Smooth muscle cell of the brain vasculature (primary cell): ENCODE measurements at regions not wholly inside any gene's neighbourhood (a gene's known extent, or its start where the extent isn't known, plus 50 kb on each side); places are given as distances from the start of the nearest gene placed in this dataset.

Experiments used
- DNase-seq: peaks from one replicate; pipeline ENCODE4 v3.0.0-alpha.2; 2012; ENCODE audit warnings: low read depth, low spot score

- DNase-seq, result no peak
Measured at GRCh38 chr14:34243401-34243800, 218.6 kb downstream of the SPTSSA start.

- DNase-seq, result no peak
Measured at GRCh38 chr14:34243001-34243400, 219.0 kb downstream of the SPTSSA start.

GRCh38 chr14:34241185-34241711, 220.8 kb downstream of the SPTSSA start:
- DNase-seq, result no peak

GRCh38 chr14:34238610-34239009, 223.4 kb downstream of the SPTSSA start:
- DNase-seq, result no peak

- no peak for DNase-seq
Measured at GRCh38 chr14:34237677-34238076, 224.4 kb downstream of the SPTSSA start.

GRCh38 chr14:34237081-34237480, 225.0 kb downstream of the SPTSSA start:
- no peak for DNase-seq

GRCh38 chr14:34235643-34236300, 226.3 kb downstream of the SPTSSA start:
- DNase-seq, result no peak

- DNase-seq, result no peak
Measured at GRCh38 chr14:34234258-34234657, 227.8 kb downstream of the SPTSSA start.

- no peak for DNase-seq
Measured at GRCh38 chr14:34233619-34234018, 228.4 kb downstream of the SPTSSA start.

- no peak for DNase-seq
Measured at GRCh38 chr14:34232790-34233189, 229.2 kb downstream of the SPTSSA start.

- no peak for DNase-seq
Measured at GRCh38 chr14:34231626-34232025, 230.4 kb downstream of the SPTSSA start.

GRCh38 chr14:34229140-34229539, 232.9 kb downstream of the SPTSSA start:
- no peak for DNase-seq

- DNase-seq, result no peak
Measured at GRCh38 chr14:34228650-34228976, 233.4 kb downstream of the SPTSSA start.

- DNase-seq, result peak; percentile 21
Measured at GRCh38 chr14:34227834-34228649, 234.0 kb downstream of the SPTSSA start.

- DNase-seq, result no peak
Measured at GRCh38 chr14:34224221-34224620, 237.8 kb downstream of the SPTSSA start.

- no peak for DNase-seq
Measured at GRCh38 chr14:34223373-34224148, 238.5 kb downstream of the SPTSSA start.

- DNase-seq, result no peak
Measured at GRCh38 chr14:34222867-34223266, 239.2 kb downstream of the SPTSSA start.

GRCh38 chr14:34222122-34222521, 239.9 kb downstream of the SPTSSA start:
- no peak for DNase-seq

GRCh38 chr14:34220921-34221320, 241.1 kb downstream of the SPTSSA start:
- no peak for DNase-seq

GRCh38 chr14:34220378-34220706, 241.7 kb downstream of the SPTSSA start:
- DNase-seq, result no peak

- DNase-seq, result no peak
Measured at GRCh38 chr14:34219661-34220377, 242.2 kb downstream of the SPTSSA start.

GRCh38 chr14:34218881-34219280, 243.2 kb downstream of the SPTSSA start:
- DNase-seq, result no peak
